HG03196 (cell line): ENCODE measurements at regions not wholly inside any gene's neighbourhood (a gene's known extent, or its start where the extent isn't known, plus 50 kb on each side); places are given as distances from the start of the nearest gene placed in this dataset.
"Not testable (repeated sequence)": the region's sequence is repeated elsewhere in the genome, so short reads cannot be mapped to it uniquely, and the experiment has no call there.

Experiments
- ATAC-seq: cut with Tn5 transposase; IDR thresholded peaks from one replicate; pipeline ENCODE4 v1.9.1; 2021; ENCODE audit not compliant: unreplicated experiment

- ATAC-seq = no peak
Measured at GRCh38 chr6:140494321-140495108, 1120.1 kb upstream of the CITED2 start.

GRCh38 chr6:140493470-140493869 is 1119.0 kb upstream of the CITED2 start:
- not testable (repeated sequence) for ATAC-seq

- no peak for ATAC-seq
Measured at GRCh38 chr6:140490081-140490480, 1115.6 kb upstream of the CITED2 start.

- ATAC-seq = no peak
Measured at GRCh38 chr6:140487586-140487985, 1113.1 kb upstream of the CITED2 start.

GRCh38 chr6:140486450-140487361 is 1112.3 kb upstream of the CITED2 start:
- ATAC-seq = no peak

- no peak for ATAC-seq
Measured at GRCh38 chr6:140485740-140486449, 1111.4 kb upstream of the CITED2 start.

GRCh38 chr6:140480852-140481251 is 1106.4 kb upstream of the CITED2 start:
- ATAC-seq = no peak

- ATAC-seq = no peak
Measured at GRCh38 chr6:140478631-140479030, 1104.2 kb upstream of the CITED2 start.

GRCh38 chr6:140475086-140475485 is 1100.6 kb upstream of the CITED2 start:
- no peak for ATAC-seq

GRCh38 chr6:140464720-140465119 is 1090.3 kb upstream of the CITED2 start:
- ATAC-seq = no peak

GRCh38 chr6:140463312-140463710 is 1088.9 kb upstream of the CITED2 start:
- no peak for ATAC-seq

GRCh38 chr6:140462453-140463311 is 1088.2 kb upstream of the CITED2 start:
- no peak for ATAC-seq

- ATAC-seq = no peak
Measured at GRCh38 chr6:140462076-140462452, 1087.6 kb upstream of the CITED2 start.

- no peak for ATAC-seq
Measured at GRCh38 chr6:140460267-140460666, 1085.8 kb upstream of the CITED2 start.

- ATAC-seq = no peak
Measured at GRCh38 chr6:140459209-140459608, 1084.8 kb upstream of the CITED2 start.

- ATAC-seq = no peak
Measured at GRCh38 chr6:140446241-140446640, 1071.8 kb upstream of the CITED2 start.

GRCh38 chr6:140445474-140446004 is 1071.1 kb upstream of the CITED2 start:
- ATAC-seq = no peak

- not testable (repeated sequence) for ATAC-seq
Measured at GRCh38 chr6:140443112-140443511, 1068.7 kb upstream of the CITED2 start.

- ATAC-seq = no peak
Measured at GRCh38 chr6:140441256-140441655, 1066.8 kb upstream of the CITED2 start.

GRCh38 chr6:140440223-140440835 is 1065.9 kb upstream of the CITED2 start:
- no peak for ATAC-seq
